HUDEP-2 (cell line): ENCODE measurements at regions not wholly inside any gene's neighbourhood (a gene's known extent, or its start where the extent isn't known, plus 50 kb on each side); places are given as distances from the start of the nearest gene placed in this dataset.

ENCODE experiments used
- DNase-seq, 76 experiments: peaks; one replicate each; lab custom pipeline; 2025; ENCODE audit not compliant: unreplicated experiment in 76 of 76; lab: John Stamatoyannopoulos, UW

GRCh38 chr7:110177463-110177862 is 913.5 kb upstream of the LRRN3 start:
- no peak for DNase-seq

- DNase-seq: no peak
These were observed 911.9 kb upstream of the LRRN3 start for GRCh38 chr7:110179037-110179436.

DNA sequence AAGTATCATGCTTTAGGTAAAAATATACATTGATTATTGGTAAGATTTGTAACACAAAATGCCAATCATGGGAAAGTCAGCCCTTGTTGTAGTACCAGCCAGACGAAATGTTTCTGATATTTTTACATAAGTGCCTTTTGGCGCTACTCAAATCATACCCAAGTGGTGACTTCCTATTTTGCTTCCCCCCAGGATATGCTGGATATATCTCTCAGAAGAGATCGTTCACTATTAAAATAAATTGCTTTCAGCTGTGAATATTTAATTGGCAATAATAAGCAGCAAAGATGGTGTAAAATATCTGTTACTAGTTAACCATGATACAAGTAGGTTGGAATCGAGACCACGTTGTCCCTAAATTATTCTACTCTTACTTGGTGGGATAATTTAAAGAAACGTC is 909.2 kb upstream of the LRRN3 start:
- no peak for DNase-seq

- no peak for DNase-seq
These were observed 904.6 kb upstream of the LRRN3 start for GRCh38 chr7:110186334-110186733.

DNA sequence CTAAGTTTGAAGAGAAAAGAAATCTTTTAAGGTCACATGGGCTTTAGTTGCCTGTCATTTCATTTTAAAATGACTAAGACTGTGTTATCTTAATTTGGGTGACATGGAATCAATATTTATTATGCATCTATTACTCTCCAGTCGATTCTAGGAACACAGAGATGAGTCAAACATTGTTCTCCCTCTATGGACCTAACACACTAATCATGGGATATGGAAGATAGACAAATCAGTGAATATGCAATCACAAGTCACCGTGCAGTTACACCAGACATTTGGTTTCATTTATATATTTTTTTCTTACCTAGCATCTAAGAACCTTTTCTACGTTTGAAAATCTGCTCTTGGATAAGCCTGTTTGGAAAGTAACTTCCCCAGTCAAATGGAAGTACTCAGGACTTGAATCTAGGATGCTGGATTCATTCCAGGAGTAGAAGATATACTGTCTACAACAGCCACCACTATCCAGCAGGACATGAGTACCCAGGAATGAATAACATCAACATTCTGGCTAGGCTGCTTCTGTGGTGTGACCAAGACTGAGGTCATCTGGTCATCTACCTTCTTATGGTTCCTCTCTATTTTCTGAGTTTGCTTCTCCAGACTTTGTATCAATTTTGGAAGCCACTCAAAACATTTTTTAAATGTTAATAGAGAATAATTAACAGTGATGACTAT is 902.9 kb upstream of the LRRN3 start:
- no peak for DNase-seq

GRCh38 chr7:110204527-110204926 is 886.4 kb upstream of the LRRN3 start:
- peak in 1 of 76 experiments; percentile 0 for DNase-seq

DNA sequence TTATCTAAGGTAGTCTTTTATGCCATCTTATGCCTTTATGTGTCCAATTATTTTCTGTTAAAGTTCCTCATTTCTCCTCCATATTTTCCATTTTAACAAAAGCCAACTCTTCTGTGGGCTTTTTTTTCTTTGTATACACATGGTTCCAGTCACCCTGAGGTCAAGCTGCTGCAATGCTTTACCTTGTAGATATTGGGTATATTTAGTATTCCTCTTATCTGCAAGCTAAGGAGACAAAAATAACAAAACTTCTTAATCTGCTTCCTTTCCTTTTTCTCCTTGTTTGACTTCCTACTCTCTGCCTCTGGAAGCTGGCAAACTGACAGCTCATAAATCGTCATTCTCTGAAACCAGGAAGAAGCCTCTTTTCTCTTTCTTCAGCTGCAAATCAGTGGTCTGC is 885.0 kb upstream of the LRRN3 start:
- DNase-seq: no peak

DNA sequence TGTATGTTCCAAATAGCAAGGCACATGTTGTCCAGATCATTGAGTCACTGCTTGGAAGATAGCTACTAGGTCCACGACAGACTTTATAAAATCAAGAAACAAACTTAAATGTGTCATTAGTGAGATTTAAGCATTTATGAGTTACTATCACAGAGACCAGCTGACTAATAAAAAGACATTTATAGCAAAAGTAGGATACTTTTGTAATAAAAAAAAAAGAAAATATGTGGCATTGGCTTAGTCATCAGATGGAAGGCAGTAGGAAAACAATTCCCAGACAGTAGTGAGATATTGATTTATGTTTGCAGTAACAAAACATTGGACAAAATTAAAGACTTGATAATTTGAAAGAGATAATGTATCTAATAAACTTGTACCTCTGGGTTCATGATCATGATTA is 881.0 kb upstream of the LRRN3 start:
- no peak for DNase-seq

GRCh38 chr7:110210941-110211608 is 879.9 kb upstream of the LRRN3 start:
- no peak for DNase-seq

GRCh38 chr7:110224643-110225042 is 866.3 kb upstream of the LRRN3 start:
- DNase-seq: no peak

GRCh38 chr7:110246118-110246517 is 844.8 kb upstream of the LRRN3 start:
- no peak for DNase-seq

GRCh38 chr7:110253093-110253492 is 837.8 kb upstream of the LRRN3 start:
- no peak for DNase-seq

DNA sequence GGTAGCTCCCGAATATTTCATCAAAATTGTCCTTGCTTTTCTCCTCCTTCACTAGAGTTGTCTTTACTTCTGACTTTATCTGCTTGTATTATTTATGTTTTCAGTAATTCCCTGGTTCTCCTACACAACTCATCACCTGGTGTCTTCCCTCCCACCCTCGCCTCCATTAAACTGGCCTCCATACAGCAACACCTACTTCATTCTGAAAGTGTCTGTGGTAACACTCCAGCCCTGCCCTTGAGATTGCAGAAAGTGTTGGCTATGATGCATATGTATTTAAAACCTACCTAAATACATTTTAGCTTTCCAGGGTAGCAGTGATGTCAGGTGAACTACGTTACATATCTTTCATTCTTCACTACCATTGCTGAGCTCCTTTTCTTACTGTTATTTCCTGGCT is 833.3 kb upstream of the LRRN3 start:
- no peak for DNase-seq

- no peak for DNase-seq
These were observed 828.7 kb upstream of the LRRN3 start for GRCh38 chr7:110262251-110262650.

DNA sequence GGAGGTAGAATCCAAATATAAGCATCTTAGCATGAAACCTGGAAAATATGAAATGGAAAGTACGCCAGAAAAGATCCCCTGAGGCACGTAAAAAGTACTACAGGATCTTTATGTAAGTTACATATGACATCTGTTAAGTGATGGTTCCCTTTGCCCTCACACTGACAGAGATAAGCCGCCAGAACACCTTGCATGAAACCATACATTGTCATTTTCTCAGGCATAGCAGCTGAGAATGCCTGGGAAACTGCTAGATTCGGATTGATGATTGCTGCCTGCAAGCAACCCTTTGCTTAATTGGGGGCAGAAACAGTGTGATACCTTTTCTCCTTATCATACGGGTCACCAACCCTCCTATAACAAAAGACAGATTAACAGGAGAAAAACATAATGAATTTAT is 826.6 kb upstream of the LRRN3 start:
- no peak for DNase-seq

- DNase-seq: no peak
These were observed 809.6 kb upstream of the LRRN3 start for GRCh38 chr7:110281362-110281761.

GRCh38 chr7:110283056-110283455 is 807.9 kb upstream of the LRRN3 start:
- no peak for DNase-seq

- no peak for DNase-seq
These were observed 799.5 kb upstream of the LRRN3 start for GRCh38 chr7:110291430-110291829.

DNA sequence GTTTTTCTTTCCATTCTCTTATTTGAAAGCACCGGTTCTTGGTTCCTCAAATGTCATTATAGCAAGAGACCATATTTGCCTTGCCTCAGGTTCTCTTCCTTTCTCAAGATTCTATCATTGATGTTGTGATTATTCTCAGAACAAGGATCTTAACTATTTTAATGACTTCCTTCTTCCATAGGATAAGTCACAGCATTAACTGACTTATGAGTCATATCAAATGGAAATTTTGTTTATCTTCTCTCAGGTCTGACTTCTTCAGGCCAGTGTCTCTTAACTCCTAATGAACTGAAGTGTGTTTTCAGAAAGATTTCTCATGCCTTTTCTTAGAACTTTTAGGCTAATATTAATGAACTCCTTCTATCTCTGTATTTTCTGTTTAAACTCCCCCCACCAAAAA is 794.6 kb upstream of the LRRN3 start:
- DNase-seq: no peak

- no peak for DNase-seq
These were observed 783.2 kb upstream of the LRRN3 start for GRCh38 chr7:110307776-110308175.

GRCh38 chr7:110308791-110309190 is 782.1 kb upstream of the LRRN3 start:
- DNase-seq: no peak

DNA sequence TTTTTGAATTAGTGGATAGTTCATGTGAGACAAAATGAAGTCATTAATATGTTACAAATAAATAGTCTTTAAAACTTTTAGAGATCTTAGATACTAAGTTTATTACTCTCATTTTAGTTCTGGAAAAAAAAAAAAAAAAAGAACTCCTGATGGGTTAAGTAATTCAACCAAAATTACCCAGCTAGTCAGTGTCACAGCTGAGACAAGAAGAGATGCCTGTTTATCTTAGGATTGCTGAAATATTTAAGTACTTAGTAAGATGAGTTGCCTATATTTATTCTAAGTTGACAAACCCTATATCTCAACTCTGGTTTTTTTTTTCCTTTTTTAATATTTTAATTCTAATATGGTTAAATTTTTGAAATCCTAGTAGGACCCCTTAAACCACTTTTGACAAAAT is 781.0 kb upstream of the LRRN3 start:
- no peak for DNase-seq

DNA sequence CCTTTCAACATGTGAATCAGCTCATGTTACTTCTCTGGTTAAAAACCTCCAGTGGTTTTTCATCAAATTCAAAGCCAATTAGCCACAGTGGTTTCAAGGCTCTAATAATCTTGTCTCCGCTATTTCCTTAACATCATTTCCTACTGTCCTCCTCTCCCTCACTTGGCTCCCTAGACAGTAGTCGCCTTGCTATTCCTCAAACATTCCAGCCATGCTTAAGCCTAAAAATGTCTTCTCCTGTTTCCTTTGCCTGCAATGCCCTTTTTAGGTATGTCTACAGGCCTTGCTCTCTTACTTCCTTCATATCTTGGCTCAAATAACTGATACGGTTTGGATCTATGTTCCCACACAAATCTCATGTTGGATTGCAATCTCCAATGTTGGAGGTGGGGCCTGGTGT is 779.4 kb upstream of the LRRN3 start:
- no peak for DNase-seq
